H1 (cell line): ENCODE measurements at regions not wholly inside any gene's neighbourhood (a gene's known extent, or its start where the extent isn't known, plus 50 kb on each side); places are given as distances from the start of the nearest gene placed in this dataset.

Experiments
- ASH2L ChIP-seq: fragments of 200-600, 300-600 bp; sonication (generic); IDR thresholded peaks from one replicate; pipeline ENCODE4 v1.7.1; 2017; ENCODE audit warnings: low read length
- CHD7 ChIP-seq: fragments of 300-600 bp; sonication (generic); IDR thresholded peaks from 2 replicates; pipeline ENCODE4 v1.7.1; 2012; ENCODE audit warnings: low read length, moderate library complexity, mild to moderate bottlenecking, inconsistent platforms; ENCODE audit not compliant: insufficient replicate concordance
- KDM5A ChIP-seq: fragments of 200-600 bp; IDR thresholded peaks from 2 replicates; pipeline ENCODE4 v1.7.1; 2012; ENCODE audit warnings: mild to moderate bottlenecking, low read length, inconsistent platforms, mixed read lengths
- PHF8 ChIP-seq: fragments of 200-600 bp; sonication (generic); conservative IDR thresholded peaks from 2 replicates; pipeline ENCODE4 v1.7.1; 2012; ENCODE audit warnings: low read depth, mild to moderate bottlenecking, inconsistent platforms, low read length, moderate library complexity

- TF ChIP-seq CHD7 (no peak), ASH2L (no peak), PHF8 (no peak), KDM5A (no peak)
Measured at GRCh38 chr17:69949973-69950695, 124.9 kb upstream of the KCNJ16 start (continued).
